K562 (cell line): ENCODE measurements at regions not wholly inside any gene's neighbourhood (a gene's known extent, or its start where the extent isn't known, plus 50 kb on each side); places are given as distances from the start of the nearest gene placed in this dataset.

Experiments
- ATAC-seq: fragments of 200-7000 bp; cut with Tn5 transposase; 3 replicates; pipeline ENCODE4 v1.9.1; 2020; ENCODE audit warnings: moderate library complexity
- BruUV-seq: library from RNA; stranded (reverse); fragments of 400-500 nt; replicated peaks from 2 replicates; lab custom pipeline; 2021; lab: Mats Ljungman, UMichigan
- CTCF ChIA-PET: fragments of 300-600 bp; formaldehyde crosslinking; extraction: SDS; loops from one replicate; lab custom pipeline; 2021; ENCODE audit warnings: low intra/inter-chr PET ratio; lab: Yijun Ruan, JAX
- POLR2A ChIA-PET: fragments of 300-600, 350-650 bp; sonication (Branson Sonifier 250); formaldehyde crosslinking; extraction: SDS; loops from one replicate; lab custom pipeline; 2021; ENCODE audit warnings: antibody characterized with exemption, inconsistent platforms; lab: Yijun Ruan, JAX
- DNase-seq, 4 experiments: peaks; one replicate each; pipeline versions ENCODE4 v3.0.0 to v3.0.0-alpha.2; 2011 to 2018; ENCODE audit warnings: low spot score in 3 of 4, mixed read lengths in 3 of 4; ENCODE audit errors: extremely low read depth in 1 of 4
- FAIRE-seq: peaks from 2 replicates; lab custom pipeline; 2011; peaks lifted over from hg19 to GRCh38; lab: Jason Lieb, UNC
- H2AFZ ChIP-seq: 2 replicates; pipeline ENCODE4 v1.6.0; 2011; ENCODE audit warnings: low read depth, low read length, control low read depth, inconsistent platforms
- H3K27ac ChIP-seq: fragments of 200-600 bp; 3 replicates; pipeline ENCODE4 v1.8.0; 2011; ENCODE audit warnings: low read depth, mild to moderate bottlenecking, control low read depth, inconsistent platforms, low read length, moderate library complexity, mixed read lengths; ENCODE audit errors: extremely low read depth
- H3K27me3 ChIP-seq, 2 experiments: fragments of 300-600 bp in 1 of 2; 2 replicates in 1 of 2; 3 replicates in 1 of 2; pipeline versions ENCODE4 v1.6.0 to v1.8.0; 2011; ENCODE audit warnings: inconsistent platforms in 2 of 2, low read length in 2 of 2, mild to moderate bottlenecking in 1 of 2, mixed read lengths in 1 of 2, moderate library complexity in 1 of 2; ENCODE audit not compliant: control insufficient read depth in 2 of 2, insufficient read depth in 2 of 2
- H3K36me3 ChIP-seq: fragments of 300-600 bp; 3 replicates; pipeline ENCODE4 v1.8.0; 2011; ENCODE audit warnings: mild to moderate bottlenecking, low read length, inconsistent platforms; ENCODE audit not compliant: control insufficient read depth, insufficient read depth
- H3K4me1 ChIP-seq, 2 experiments: fragments of 200-600 bp in 1 of 2; replicated peaks in 1 of 2; 2 replicates in 1 of 2; 3 replicates in 1 of 2; pipeline versions ENCODE4 v1.5.1 to v1.8.0; 2011; ENCODE audit warnings: inconsistent platforms in 2 of 2, low read length in 2 of 2, mild to moderate bottlenecking in 1 of 2, mixed read lengths in 1 of 2, moderate library complexity in 1 of 2; ENCODE audit not compliant: control insufficient read depth in 2 of 2, insufficient read depth in 2 of 2
- H3K4me2 ChIP-seq: 2 replicates; pipeline ENCODE4 v1.6.1; 2011; ENCODE audit warnings: low read length, control low read depth, inconsistent platforms, mixed read lengths; ENCODE audit not compliant: insufficient read depth
- H3K4me3 ChIP-seq: fragments of 200-600 bp; sonication (generic), shearing (Covaris generic); 2 replicates; pipeline ENCODE4 v1.5.1; 2016; ENCODE audit warnings: control low read depth, inconsistent platforms
- H3K79me2 ChIP-seq: fragments of 200-600 bp; 3 replicates; pipeline ENCODE4 v1.8.0; 2011; ENCODE audit warnings: low read length, inconsistent platforms; ENCODE audit not compliant: control insufficient read depth, insufficient read depth
- H3K9ac ChIP-seq, 2 experiments: 2 replicates each; pipeline versions ENCODE4 v1.6.0 to v1.6.1; 2011; ENCODE audit warnings: low read depth in 2 of 2, low read length in 2 of 2, control low read depth in 1 of 2, inconsistent platforms in 1 of 2, mild to moderate bottlenecking in 1 of 2, mixed read lengths in 1 of 2; ENCODE audit not compliant: insufficient read depth in 1 of 2
- H3K9me1 ChIP-seq: one replicate; pipeline ENCODE4 v1.6.0; 2011; ENCODE audit warnings: inconsistent platforms, mild to moderate bottlenecking, low read length, moderate library complexity; ENCODE audit not compliant: control insufficient read depth, insufficient read depth
- H3K9me3 ChIP-seq: replicated peaks from 2 replicates; pipeline ENCODE4 v1.5.1; 2011; ENCODE audit warnings: low read depth, low read length, inconsistent platforms; ENCODE audit not compliant: control insufficient read depth, insufficient read depth
- H4K20me1 ChIP-seq: replicated peaks from 2 replicates; pipeline ENCODE4 v1.6.1; 2011; ENCODE audit warnings: low read length, inconsistent platforms, mixed read lengths; ENCODE audit not compliant: control insufficient read depth, insufficient read depth
- ADNP ChIP-seq: fragments of 200-800 bp; sonication (Bioruptor generic); IDR thresholded peaks from 2 replicates; pipeline ENCODE4 v1.6.1; 2016; ENCODE audit warnings: missing genetic modification characterization, missing compliant biosample characterization
- CCAR2 ChIP-seq: fragments of 200-400 bp; formaldehyde crosslinking; IDR thresholded peaks from 2 replicates; pipeline ENCODE4 v1.6.1; 2017; ENCODE audit warnings: mild to moderate bottlenecking, low read depth, low read length
- DDX20 ChIP-seq: fragments of 450-650 bp; IDR thresholded peaks from 2 replicates; pipeline ENCODE4 v1.6.1; 2016; ENCODE audit warnings: missing genetic modification characterization, low read depth, mild to moderate bottlenecking, missing compliant biosample characterization, moderate library complexity
- IRF2 ChIP-seq: sonication (generic); formaldehyde crosslinking; IDR thresholded peaks from 2 replicates; pipeline ENCODE4 v1.8.1; 2022; ENCODE audit warnings: mild to moderate bottlenecking, missing genetic modification reagents
- JUN ChIP-seq, 2 experiments: sonication (generic) in 1 of 2; formaldehyde crosslinking in 1 of 2; IDR thresholded peaks; 2 replicates each; pipeline versions ENCODE4 v1.6.1 to v1.8.0; 2012 to 2022; ENCODE audit warnings: borderline replicate concordance in 2 of 2, mild to moderate bottlenecking in 2 of 2, improper control_type of control experiment in 1 of 2, low read depth in 1 of 2, low read length in 1 of 2, missing genetic modification reagents in 1 of 2
- RAD51 ChIP-seq: fragments of 450-650 bp; IDR thresholded peaks from 2 replicates; pipeline ENCODE4 v1.7.1; 2016; ENCODE audit warnings: low read depth, mild to moderate bottlenecking, borderline replicate concordance
- TOE1 ChIP-seq, 2 experiments: fragments of 450-650 bp in 1 of 2; sonication (generic) in 1 of 2; formaldehyde crosslinking in 1 of 2; IDR thresholded peaks; 2 replicates each; pipeline versions ENCODE4 v1.7.1 to v1.8.0; 2016 to 2022; ENCODE audit warnings: borderline replicate concordance in 2 of 2, mild to moderate bottlenecking in 2 of 2, antibody characterized with exemption in 1 of 2, inconsistent platforms in 1 of 2, low read depth in 1 of 2, missing genetic modification reagents in 1 of 2, moderate library complexity in 1 of 2
- U2AF2 ChIP-seq: fragments of 200-400 bp; formaldehyde crosslinking; optimal IDR thresholded peaks from 2 replicates; pipeline ENCODE3; 2017; ENCODE audit warnings: low read depth, mild to moderate bottlenecking, low read length
- ZNF140 ChIP-seq: fragments of 250-450 bp; sonication (Bioruptor Pico); IDR thresholded peaks from 2 replicates; pipeline ENCODE4 v1.8.0; 2021; ENCODE audit warnings: moderate library complexity, mild to moderate bottlenecking, inconsistent platforms
- ZNF3 ChIP-seq: fragments of 250-450 bp; sonication (Bioruptor Pico); IDR thresholded peaks from 2 replicates; pipeline ENCODE4 v1.5.0; 2021; ENCODE audit warnings: mild to moderate bottlenecking, moderate library complexity
- WGBS: fragments of 100-300 bp; shearing (Covaris generic); methylation state at CpG from one replicate; pipeline ENCODE4 v1.1.6; 2016; ENCODE audit warnings: low coverage, mixed read lengths; ENCODE audit not compliant: insufficient coverage; ENCODE audit errors: missing lambda C conversion rate; 5-methylcytosine and 5-hydroxymethylcytosine counted together
- in situ Hi-C: fragments of 300-500 bp; cut with MboI; formaldehyde crosslinking; loops from 4 replicates; pipeline ENCODE4 v1.15.0; 2018; ENCODE audit warnings: inconsistent platforms, mixed read lengths
- intact Hi-C: fragments of 100-400 bp; cut with micrococcal nuclease; formaldehyde crosslinking; loops from 2 replicates; pipeline ENCODE4 v1.14.2; 2022
- TF ChIP-seq, protein P1 (sequence below): fragments of 250-450 bp; sonication (Bioruptor Pico); IDR thresholded peaks from 2 replicates; pipeline ENCODE4 v1.4.0; 2020; ENCODE audit warnings: borderline replicate concordance
- TF ChIP-seq, protein P2 (sequence below): fragments of 250-450 bp; sonication (Bioruptor Pico); IDR thresholded peaks from 2 replicates; pipeline ENCODE4 v1.4.0; 2020

DNA sequence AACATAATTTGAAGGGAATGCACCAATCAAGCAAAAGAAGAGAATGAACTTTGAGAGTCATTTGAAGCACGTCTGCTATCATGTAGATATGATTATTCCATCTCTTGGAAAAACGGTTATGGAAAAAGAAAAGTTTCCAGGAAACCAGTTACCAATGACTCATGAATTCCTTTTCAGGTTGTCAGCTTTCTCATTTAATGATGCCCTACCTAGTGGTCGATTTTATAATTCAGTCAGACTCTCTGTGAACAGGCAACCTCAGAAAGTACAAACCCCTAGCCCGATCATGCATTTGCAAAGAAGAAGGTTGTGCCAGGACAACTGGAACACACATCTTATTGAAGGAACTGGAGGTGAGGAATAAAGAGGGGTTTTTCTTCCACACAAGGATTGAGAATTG is 355.1 kb upstream of the GRIA1 start (continued):
- TF ChIP-seq, protein P1, sequence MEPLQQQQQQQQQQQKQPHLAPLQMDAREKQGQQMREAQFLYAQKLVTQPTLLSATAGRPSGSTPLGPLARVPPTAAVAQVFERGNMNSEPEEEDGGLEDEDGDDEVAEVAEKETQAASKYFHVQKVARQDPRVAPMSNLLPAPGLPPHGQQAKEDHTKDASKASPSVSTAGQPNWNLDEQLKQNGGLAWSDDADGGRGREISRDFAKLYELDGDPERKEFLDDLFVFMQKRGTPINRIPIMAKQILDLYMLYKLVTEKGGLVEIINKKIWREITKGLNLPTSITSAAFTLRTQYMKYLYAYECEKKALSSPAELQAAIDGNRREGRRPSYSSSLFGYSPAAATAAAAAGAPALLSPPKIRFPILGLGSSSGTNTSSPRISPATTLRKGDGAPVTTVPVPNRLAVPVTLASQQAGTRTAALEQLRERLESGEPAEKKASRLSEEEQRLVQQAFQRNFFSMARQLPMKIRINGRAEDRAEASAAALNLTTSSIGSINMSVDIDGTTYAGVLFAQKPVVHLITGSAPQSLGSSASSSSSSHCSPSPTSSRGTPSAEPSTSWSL (CRISPR knock-in tag): no peak
- TF ChIP-seq DDX20: no peak
- no peak for TF ChIP-seq CCAR2

DNA sequence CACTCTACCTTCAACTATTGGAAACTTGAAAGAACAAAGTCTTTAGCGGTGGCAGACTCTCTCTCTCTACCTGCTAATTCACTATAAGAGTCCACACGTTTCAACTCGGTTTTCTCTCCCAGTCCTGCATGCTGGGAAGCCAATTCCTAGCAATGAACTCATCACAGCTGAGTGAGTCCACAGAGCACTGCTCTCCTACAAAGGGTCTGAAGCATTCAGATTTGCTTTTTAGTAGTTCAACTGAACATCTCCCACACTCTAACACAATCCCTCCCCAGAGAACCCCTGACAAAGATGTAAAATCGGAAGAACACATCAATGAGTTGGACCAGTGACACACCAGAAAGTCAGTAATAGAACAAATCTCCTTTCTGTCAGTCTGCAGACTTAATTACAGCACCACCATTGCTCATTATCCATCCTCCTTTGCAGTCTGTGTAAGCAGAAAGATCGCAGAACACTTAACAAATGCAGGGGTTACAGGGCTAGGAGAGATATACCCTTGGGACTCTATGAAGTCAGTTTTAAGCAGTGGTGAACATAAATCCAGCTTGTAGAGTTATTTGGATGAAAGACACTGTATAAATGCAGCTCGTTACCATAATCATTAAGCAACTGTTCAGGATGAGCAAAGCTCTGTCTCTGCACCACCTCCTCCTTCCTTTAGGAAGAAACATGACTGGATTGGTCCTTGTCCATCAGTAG is 353.4 kb upstream of the GRIA1 start:
- CTCF ChIA-PET: no interaction called here
- Histone ChIP-seq H3K9ac (no peak overlapping the region), H3K9me1 (no peaks in the 10 kb centered on the region), H3K36me3 (no peaks in the 10 kb centered on the region), H3K4me3 (no peak overlapping the region), H4K20me1 (no peaks in the 10 kb centered on the region), H3K4me1 (no peaks in the 10 kb centered on the region), H3K4me2 (no peak overlapping the region), H3K9me3 (no peaks in the 10 kb centered on the region), H3K27ac (no peak overlapping the region), H2AFZ (no peak overlapping the region), H3K79me2 (no peaks in the 10 kb centered on the region), H3K27me3 (no peaks in the 10 kb centered on the region)
- in situ Hi-C loops: no loop called here
- no TSS peak for BruUV-seq
- ATAC-seq (no peak), FAIRE-seq (no peak), DNase-seq (no peak)
- no peak for TF ChIP-seq TOE1 (IDR thresholded peaks at IDR 0.05; ENCODE audit: borderline replicate concordance)
- no peak for TF ChIP-seq TOE1 (CRISPR knock-in tag; IDR thresholded peaks at IDR 0.05; ENCODE audit: borderline replicate concordance, low read depth)
- TF ChIP-seq IRF2 (CRISPR knock-in tag): no peak
- TF ChIP-seq U2AF2: no peak
- TF ChIP-seq, protein P2, sequence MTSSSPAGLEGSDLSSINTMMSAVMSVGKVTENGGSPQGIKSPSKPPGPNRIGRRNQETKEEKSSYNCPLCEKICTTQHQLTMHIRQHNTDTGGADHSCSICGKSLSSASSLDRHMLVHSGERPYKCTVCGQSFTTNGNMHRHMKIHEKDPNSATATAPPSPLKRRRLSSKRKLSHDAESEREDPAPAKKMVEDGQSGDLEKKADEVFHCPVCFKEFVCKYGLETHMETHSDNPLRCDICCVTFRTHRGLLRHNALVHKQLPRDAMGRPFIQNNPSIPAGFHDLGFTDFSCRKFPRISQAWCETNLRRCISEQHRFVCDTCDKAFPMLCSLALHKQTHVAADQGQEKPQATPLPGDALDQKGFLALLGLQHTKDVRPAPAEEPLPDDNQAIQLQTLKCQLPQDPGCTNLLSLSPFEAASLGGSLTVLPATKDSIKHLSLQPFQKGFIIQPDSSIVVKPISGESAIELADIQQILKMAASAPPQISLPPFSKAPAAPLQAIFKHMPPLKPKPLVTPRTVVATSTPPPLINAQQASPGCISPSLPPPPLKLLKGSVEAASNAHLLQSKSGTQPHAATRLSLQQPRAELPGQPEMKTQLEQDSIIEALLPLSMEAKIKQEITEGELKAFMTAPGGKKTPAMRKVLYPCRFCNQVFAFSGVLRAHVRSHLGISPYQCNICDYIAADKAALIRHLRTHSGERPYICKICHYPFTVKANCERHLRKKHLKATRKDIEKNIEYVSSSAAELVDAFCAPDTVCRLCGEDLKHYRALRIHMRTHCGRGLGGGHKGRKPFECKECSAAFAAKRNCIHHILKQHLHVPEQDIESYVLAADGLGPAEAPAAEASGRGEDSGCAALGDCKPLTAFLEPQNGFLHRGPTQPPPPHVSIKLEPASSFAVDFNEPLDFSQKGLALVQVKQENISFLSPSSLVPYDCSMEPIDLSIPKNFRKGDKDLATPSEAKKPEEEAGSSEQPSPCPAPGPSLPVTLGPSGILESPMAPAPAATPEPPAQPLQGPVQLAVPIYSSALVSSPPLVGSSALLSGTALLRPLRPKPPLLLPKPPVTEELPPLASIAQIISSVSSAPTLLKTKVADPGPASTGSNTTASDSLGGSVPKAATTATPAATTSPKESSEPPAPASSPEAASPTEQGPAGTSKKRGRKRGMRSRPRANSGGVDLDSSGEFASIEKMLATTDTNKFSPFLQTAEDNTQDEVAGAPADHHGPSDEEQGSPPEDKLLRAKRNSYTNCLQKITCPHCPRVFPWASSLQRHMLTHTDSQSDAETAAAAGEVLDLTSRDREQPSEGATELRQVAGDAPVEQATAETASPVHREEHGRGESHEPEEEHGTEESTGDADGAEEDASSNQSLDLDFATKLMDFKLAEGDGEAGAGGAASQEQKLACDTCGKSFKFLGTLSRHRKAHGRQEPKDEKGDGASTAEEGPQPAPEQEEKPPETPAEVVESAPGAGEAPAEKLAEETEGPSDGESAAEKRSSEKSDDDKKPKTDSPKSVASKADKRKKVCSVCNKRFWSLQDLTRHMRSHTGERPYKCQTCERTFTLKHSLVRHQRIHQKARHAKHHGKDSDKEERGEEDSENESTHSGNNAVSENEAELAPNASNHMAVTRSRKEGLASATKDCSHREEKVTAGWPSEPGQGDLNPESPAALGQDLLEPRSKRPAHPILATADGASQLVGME (CRISPR knock-in tag): no peak
- no peak for TF ChIP-seq RAD51
- TF ChIP-seq ZNF140 (CRISPR knock-in tag): no peak
- TF ChIP-seq ZNF3: no peak
- no peak for TF ChIP-seq ADNP (tag)
- no peak for TF ChIP-seq JUN (IDR thresholded peaks at IDR 0.05; ENCODE audit: borderline replicate concordance, low read depth, low read length)
- no peak for TF ChIP-seq JUN (CRISPR knock-in tag; IDR thresholded peaks at IDR 0.05; ENCODE audit: borderline replicate concordance)
- POLR2A ChIA-PET: no interaction called here
- WGBS: 1% methylated on average over 6 of the region's 6 CpGs
- intact Hi-C loops: no loop called here
